Thymus (tissue), 11 donors: ENCODE measurements at regions not wholly inside any gene's neighbourhood (a gene's known extent, or its start where the extent isn't known, plus 50 kb on each side); places are given as distances from the start of the nearest gene placed in this dataset.

ENCODE experiments used
- DNase-seq, 9 donors: peaks; one replicate each; pipeline ENCODE4 v3.0.0-alpha.2; 2013; ENCODE audit warnings: low spot score in 9 of 9, low read depth in 6 of 9, missing footprints in 1 of 9
- H3K27ac ChIP-seq, 2 donors: one replicate each; pipeline ENCODE4 v1.5.1; 2013; ENCODE audit warnings: control low read depth in 1 of 2, low read depth in 1 of 2, low read length in 1 of 2, mild to moderate bottlenecking in 1 of 2, moderate library complexity in 1 of 2
- H3K27me3 ChIP-seq, 2 donors: one replicate each; pipeline ENCODE4 v1.5.1; 2013; ENCODE audit warnings: low read length in 1 of 2; ENCODE audit not compliant: control insufficient read depth in 2 of 2, insufficient read depth in 1 of 2
- H3K36me3 ChIP-seq, 2 donors: one replicate each; pipeline ENCODE4 v1.5.1; 2013; ENCODE audit warnings: low read length in 1 of 2, mild to moderate bottlenecking in 1 of 2, moderate library complexity in 1 of 2; ENCODE audit not compliant: control insufficient read depth in 2 of 2, insufficient read depth in 2 of 2
- H3K4me1 ChIP-seq, 2 donors: one replicate each; pipeline ENCODE4 v1.5.1; 2013; ENCODE audit warnings: low read length in 2 of 2; ENCODE audit not compliant: control insufficient read depth in 2 of 2, insufficient read depth in 2 of 2
- H3K4me3 ChIP-seq, 2 donors: one replicate each; pipeline ENCODE4 v1.5.1; 2013; ENCODE audit warnings: low read length in 2 of 2, control low read depth in 1 of 2, mild to moderate bottlenecking in 1 of 2
- H3K9me3 ChIP-seq, 2 donors: one replicate each; pipeline ENCODE4 v1.5.1; 2013; ENCODE audit warnings: low read length in 1 of 2, mild to moderate bottlenecking in 1 of 2; ENCODE audit not compliant: control insufficient read depth in 2 of 2, insufficient read depth in 1 of 2
- WGBS: extraction: QIAGEN DNeasy Blood & Tissue Kit; methylation state at CpG from one replicate; pipeline ENCODE4 v1.1.7; 2013; 5-methylcytosine and 5-hydroxymethylcytosine counted together
- donor health status: healthy.

GRCh38 chr12:30144777-30145683, 361.3 kb upstream of the TMTC1 start:
- Histone ChIP-seq H3K27me3 (no peaks in the 10 kb centered on the region), H3K9me3 (no peaks in the 10 kb centered on the region), H3K4me1 (no peaks in the 10 kb centered on the region), H3K36me3 (no peaks in the 10 kb centered on the region), H3K4me3 (no peak overlapping the region), H3K27ac (no peak overlapping the region)
- WGBS = 94% methylated on average over 1 of the region's 1 CpG
- DNase-seq = no peak

- DNase-seq = no peak
- no peaks in the 10 kb centered on the region for H3K4me1 ChIP-seq
- WGBS = 86% methylated on average over 2 of the region's 2 CpGs
Observed at GRCh38 chr12:30142301-30142700, 358.6 kb upstream of the TMTC1 start.

GRCh38 chr12:30138483-30138882, 354.7 kb upstream of the TMTC1 start:
- no peak for DNase-seq
- Histone ChIP-seq H3K9me3 (no peaks in the 10 kb centered on the region), H3K27me3 (no peaks in the 10 kb centered on the region), H3K4me3 (no peak overlapping the region), H3K4me1 (no peaks in the 10 kb centered on the region), H3K27ac (no peak overlapping the region), H3K36me3 (no peaks in the 10 kb centered on the region)
- 83% methylated on average over 2 of the region's 2 CpGs for WGBS

More at GRCh38 chr12:30142301-30142700, 358.6 kb upstream of the TMTC1 start:
- Histone ChIP-seq H3K27ac (no peak overlapping the region), H3K9me3 (no peaks in the 10 kb centered on the region), H3K4me3 (no peak overlapping the region), H3K36me3 (no peaks in the 10 kb centered on the region), H3K27me3 (no peaks in the 10 kb centered on the region)

GRCh38 chr12:30136696-30137095, 353.0 kb upstream of the TMTC1 start:
- 88% methylated on average over 2 of the region's 2 CpGs for WGBS
- no peaks in the 10 kb centered on the region for H3K27me3 ChIP-seq
- no peaks in the 10 kb centered on the region for H3K36me3 ChIP-seq
- H3K4me1 ChIP-seq = no peaks in the 10 kb centered on the region
- DNase-seq = no peak
- H3K9me3 ChIP-seq = no peaks in the 10 kb centered on the region
- H3K27ac ChIP-seq = no peak overlapping the region
- H3K4me3 ChIP-seq = no peak overlapping the region

- WGBS = 91% methylated on average over 2 of the region's 2 CpGs
Observed at GRCh38 chr12:30135776-30136175, 352.0 kb upstream of the TMTC1 start.

GRCh38 chr12:30134229-30134628, 350.5 kb upstream of the TMTC1 start:
- 88% methylated on average over 8 of the region's 8 CpGs for WGBS
- H3K4me1 ChIP-seq = no peaks in the 10 kb centered on the region

More at GRCh38 chr12:30135776-30136175, 352.0 kb upstream of the TMTC1 start:
- no peak for DNase-seq
- H3K27ac ChIP-seq = no peak overlapping the region
- no peaks in the 10 kb centered on the region for H3K27me3 ChIP-seq
- no peaks in the 10 kb centered on the region for H3K36me3 ChIP-seq
- no peaks in the 10 kb centered on the region for H3K4me1 ChIP-seq
- no peaks in the 10 kb centered on the region for H3K9me3 ChIP-seq
- no peak overlapping the region for H3K4me3 ChIP-seq

GRCh38 chr12:30126944-30127343, 343.2 kb upstream of the TMTC1 start:
- no peak for DNase-seq
- Histone ChIP-seq H3K4me1 (no peaks in the 10 kb centered on the region), H3K27me3 (no peaks in the 10 kb centered on the region), H3K27ac (no peak overlapping the region), H3K36me3 (no peaks in the 10 kb centered on the region), H3K9me3 (no peaks in the 10 kb centered on the region), H3K4me3 (no peak overlapping the region)
- WGBS = 78% methylated on average over 3 of the region's 3 CpGs

More at GRCh38 chr12:30134229-30134628, 350.5 kb upstream of the TMTC1 start:
- H3K27me3 ChIP-seq = no peaks in the 10 kb centered on the region
- H3K36me3 ChIP-seq = no peaks in the 10 kb centered on the region
- H3K9me3 ChIP-seq = no peaks in the 10 kb centered on the region
- H3K27ac ChIP-seq = no peak overlapping the region
- H3K4me3 ChIP-seq = no peak overlapping the region
- no peak for DNase-seq

GRCh38 chr12:30120522-30120921, 336.8 kb upstream of the TMTC1 start:
- H3K9me3 ChIP-seq = peaks cover 0 to 10% of the 10 kb centered on the region in 2 donors
- DNase-seq = no peak
- no peaks in the 10 kb centered on the region for H3K4me1 ChIP-seq
- no peaks in the 10 kb centered on the region for H3K36me3 ChIP-seq
- no peak overlapping the region for H3K4me3 ChIP-seq
- 92% methylated on average over 1 of the region's 1 CpG for WGBS
- no peaks in the 10 kb centered on the region for H3K27me3 ChIP-seq
- H3K27ac ChIP-seq = no peak overlapping the region

GRCh38 chr12:30117483-30117882, 333.7 kb upstream of the TMTC1 start:
- 73% methylated on average over 2 of the region's 2 CpGs for WGBS
- no peak for DNase-seq
- H3K27ac ChIP-seq = no peak overlapping the region
- no peaks in the 10 kb centered on the region for H3K27me3 ChIP-seq
- peaks cover 0 to 10% of the 10 kb centered on the region in 2 donors for H3K9me3 ChIP-seq
- no peak overlapping the region for H3K4me3 ChIP-seq
- H3K4me1 ChIP-seq = no peaks in the 10 kb centered on the region
- H3K36me3 ChIP-seq = no peaks in the 10 kb centered on the region
